PFSK-1 (cell line): ENCODE measurements at regions not wholly inside any gene's neighbourhood (a gene's known extent, or its start where the extent isn't known, plus 50 kb on each side); places are given as distances from the start of the nearest gene placed in this dataset.

Source experiments
- FOXP2 ChIP-seq: optimal IDR thresholded peaks from 2 replicates; pipeline ENCODE3; 2011; ENCODE audit warnings: borderline replicate concordance, control low read depth, inconsistent platforms; ENCODE audit not compliant: insufficient read depth; ENCODE audit errors: extremely low read length, extremely low read depth
- POLR2AphosphoS5 ChIP-seq: IDR thresholded peaks from 2 replicates; pipeline ENCODE4 v1.6.1; 2012; ENCODE audit warnings: low read depth, mild to moderate bottlenecking, control low read depth, low read length, moderate library complexity
- SIN3A ChIP-seq: IDR thresholded peaks from 2 replicates; pipeline ENCODE4 v1.6.1; 2012; ENCODE audit warnings: mild to moderate bottlenecking, low read length, moderate library complexity, borderline replicate concordance; ENCODE audit not compliant: insufficient read depth
- TAF1 ChIP-seq: IDR thresholded peaks from 2 replicates; pipeline ENCODE4 v1.6.1; 2012; ENCODE audit warnings: low read length, control low read depth, borderline replicate concordance; ENCODE audit not compliant: insufficient read depth
- TF ChIP-seq, protein P1 (sequence below), 2 experiments: IDR thresholded peaks; 2 replicates each; pipeline versions ENCODE4 v1.6.1 to v1.8.0; 2011 to 2012; ENCODE audit warnings: low read depth in 2 of 2, low read length in 2 of 2, control low read depth in 1 of 2, inconsistent platforms in 1 of 2, mild to moderate bottlenecking in 1 of 2, moderate library complexity in 1 of 2; ENCODE audit not compliant: insufficient read depth in 1 of 2

DNA sequence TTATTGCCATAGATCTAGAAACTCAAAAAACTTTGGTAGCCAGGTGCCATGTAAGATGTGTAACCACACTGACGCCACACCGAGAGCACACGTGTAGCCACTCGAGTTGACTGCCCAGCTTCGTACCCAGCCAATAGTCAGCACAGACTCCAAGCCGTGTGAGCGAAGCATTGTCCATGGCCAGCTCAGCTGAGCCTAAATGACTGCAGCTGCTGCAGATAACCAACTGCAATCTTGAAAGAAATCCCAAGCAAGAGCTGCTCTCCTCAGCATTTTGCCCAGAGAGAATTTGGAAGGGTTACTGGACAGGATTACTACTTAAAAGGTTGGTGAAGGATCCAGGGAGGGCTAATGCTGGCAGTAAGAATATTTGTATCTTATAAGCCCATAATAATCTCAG lies 193.0 kb upstream of the THRB start:
- no peak for TF ChIP-seq POLR2AphosphoS5
- TF ChIP-seq FOXP2, result no peak
- TF ChIP-seq TAF1, result no peak
- TF ChIP-seq, protein P1, sequence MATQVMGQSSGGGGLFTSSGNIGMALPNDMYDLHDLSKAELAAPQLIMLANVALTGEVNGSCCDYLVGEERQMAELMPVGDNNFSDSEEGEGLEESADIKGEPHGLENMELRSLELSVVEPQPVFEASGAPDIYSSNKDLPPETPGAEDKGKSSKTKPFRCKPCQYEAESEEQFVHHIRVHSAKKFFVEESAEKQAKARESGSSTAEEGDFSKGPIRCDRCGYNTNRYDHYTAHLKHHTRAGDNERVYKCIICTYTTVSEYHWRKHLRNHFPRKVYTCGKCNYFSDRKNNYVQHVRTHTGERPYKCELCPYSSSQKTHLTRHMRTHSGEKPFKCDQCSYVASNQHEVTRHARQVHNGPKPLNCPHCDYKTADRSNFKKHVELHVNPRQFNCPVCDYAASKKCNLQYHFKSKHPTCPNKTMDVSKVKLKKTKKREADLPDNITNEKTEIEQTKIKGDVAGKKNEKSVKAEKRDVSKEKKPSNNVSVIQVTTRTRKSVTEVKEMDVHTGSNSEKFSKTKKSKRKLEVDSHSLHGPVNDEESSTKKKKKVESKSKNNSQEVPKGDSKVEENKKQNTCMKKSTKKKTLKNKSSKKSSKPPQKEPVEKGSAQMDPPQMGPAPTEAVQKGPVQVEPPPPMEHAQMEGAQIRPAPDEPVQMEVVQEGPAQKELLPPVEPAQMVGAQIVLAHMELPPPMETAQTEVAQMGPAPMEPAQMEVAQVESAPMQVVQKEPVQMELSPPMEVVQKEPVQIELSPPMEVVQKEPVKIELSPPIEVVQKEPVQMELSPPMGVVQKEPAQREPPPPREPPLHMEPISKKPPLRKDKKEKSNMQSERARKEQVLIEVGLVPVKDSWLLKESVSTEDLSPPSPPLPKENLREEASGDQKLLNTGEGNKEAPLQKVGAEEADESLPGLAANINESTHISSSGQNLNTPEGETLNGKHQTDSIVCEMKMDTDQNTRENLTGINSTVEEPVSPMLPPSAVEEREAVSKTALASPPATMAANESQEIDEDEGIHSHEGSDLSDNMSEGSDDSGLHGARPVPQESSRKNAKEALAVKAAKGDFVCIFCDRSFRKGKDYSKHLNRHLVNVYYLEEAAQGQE (IDR thresholded peaks at IDR 0.05; ENCODE audit: insufficient read depth in 1 of 2, low read depth in 2 of 2, low read length in 2 of 2), result no peak
- TF ChIP-seq SIN3A, result no peak

DNA sequence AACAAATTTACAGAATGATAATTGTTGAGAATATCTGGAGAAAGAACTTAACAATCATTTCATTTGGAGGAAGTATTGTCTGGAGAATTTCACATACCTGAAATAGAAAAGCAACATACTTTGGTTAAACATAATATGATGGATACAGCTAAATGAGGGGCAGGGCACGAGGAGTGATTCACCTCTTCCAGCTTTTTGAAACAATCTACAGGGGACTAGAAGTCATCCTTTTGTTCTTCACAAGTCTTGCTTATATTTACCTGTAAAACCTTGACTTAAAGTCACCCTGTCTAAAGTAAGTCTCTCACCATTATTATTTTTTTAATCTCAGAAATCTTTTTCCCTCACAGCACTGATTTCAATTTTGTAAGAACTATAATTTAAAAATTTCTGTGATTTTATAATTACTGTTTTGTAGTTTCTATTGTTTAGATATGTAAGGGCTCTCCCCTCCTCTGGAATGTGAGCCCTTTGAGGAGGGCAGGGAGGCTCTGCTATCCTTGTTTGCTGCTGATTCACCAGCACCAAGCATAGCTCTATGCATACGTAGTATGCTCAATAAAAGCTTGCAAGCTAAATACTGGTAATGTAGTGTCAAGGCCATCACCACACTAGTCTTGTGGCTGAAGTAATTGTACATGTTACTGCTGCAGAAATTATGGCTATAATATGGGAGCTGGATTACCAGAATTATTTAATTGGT lies 193.9 kb upstream of the THRB start:
- no peak for TF ChIP-seq TAF1
- no peak for TF ChIP-seq SIN3A
- no peak for TF ChIP-seq FOXP2
- TF ChIP-seq POLR2AphosphoS5, result no peak
- TF ChIP-seq, protein P1 (IDR thresholded peaks at IDR 0.05; ENCODE audit: insufficient read depth in 1 of 2, low read depth in 2 of 2, low read length in 2 of 2), result no peak

DNA sequence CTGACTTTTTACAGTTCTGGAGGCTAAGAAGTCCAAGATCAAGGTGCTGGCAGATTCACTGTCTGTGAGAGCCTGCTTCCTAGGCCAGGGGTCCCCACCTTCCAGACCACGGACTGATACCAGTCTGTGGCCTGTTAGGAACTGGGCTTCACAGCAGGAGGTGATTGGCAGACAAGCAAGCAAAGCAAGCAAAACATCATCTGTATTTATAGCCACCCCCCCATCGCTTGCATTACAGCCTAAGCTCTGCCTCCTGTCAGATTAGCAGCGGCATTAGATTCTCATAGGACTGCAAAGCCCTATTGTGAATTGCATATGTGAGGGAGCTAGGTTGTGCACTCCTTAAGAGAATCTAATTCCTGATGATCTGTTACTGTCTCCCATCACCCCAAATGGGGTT lies 194.7 kb upstream of the THRB start:
- TF ChIP-seq TAF1 (no peak), FOXP2 (no peak), SIN3A (no peak), POLR2AphosphoS5 (no peak)
- TF ChIP-seq, protein P1 (IDR thresholded peaks at IDR 0.05; ENCODE audit: insufficient read depth in 1 of 2, low read depth in 2 of 2, low read length in 2 of 2), result no peak

DNA sequence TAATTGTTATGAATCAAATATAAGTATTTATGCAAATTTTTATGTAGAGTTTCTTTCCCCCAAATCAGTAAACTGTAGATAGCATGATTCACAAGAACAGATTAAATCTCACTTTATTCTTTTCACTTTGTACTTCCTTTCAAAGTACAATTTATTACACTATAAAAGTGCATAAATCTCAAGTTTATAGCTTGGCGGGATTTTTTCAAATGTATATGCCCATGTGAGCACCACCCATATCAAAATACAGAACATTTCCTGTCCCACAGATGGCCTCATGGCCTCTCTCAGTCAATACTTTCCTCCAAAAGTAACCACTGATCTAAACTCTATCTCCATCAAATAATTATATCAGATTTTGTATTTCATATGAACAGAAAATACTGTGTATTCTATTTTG lies 196.1 kb upstream of the THRB start:
- TF ChIP-seq TAF1 (no peak), POLR2AphosphoS5 (no peak), SIN3A (no peak), FOXP2 (no peak)
- TF ChIP-seq, protein P1 (IDR thresholded peaks at IDR 0.05; ENCODE audit: insufficient read depth in 1 of 2, low read depth in 2 of 2, low read length in 2 of 2), result no peak

DNA sequence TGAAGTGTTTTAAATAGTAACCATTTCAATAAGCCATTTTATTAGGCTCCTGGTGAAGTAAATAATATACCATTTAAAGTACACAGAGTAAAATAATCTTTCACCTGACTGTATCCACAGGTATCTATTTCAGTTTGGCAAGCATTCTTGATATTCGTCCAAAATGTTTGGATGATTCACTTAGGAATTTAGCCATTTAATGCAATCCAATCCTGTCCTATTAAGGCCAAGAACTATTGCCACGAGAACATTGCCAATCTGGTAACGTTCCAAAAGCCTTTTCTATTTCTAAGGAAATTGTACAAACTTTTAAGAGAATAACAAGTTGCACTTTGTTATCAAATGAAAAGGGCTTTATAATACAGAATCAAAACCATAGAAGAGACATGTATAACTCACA lies 209.8 kb upstream of the THRB start:
- TF ChIP-seq FOXP2 (no peak), TAF1 (no peak), POLR2AphosphoS5 (no peak), SIN3A (no peak)
- TF ChIP-seq, protein P1 (IDR thresholded peaks at IDR 0.05; ENCODE audit: insufficient read depth in 1 of 2, low read depth in 2 of 2, low read length in 2 of 2), result no peak
